ENCODE measurements at regions not wholly inside any gene's neighbourhood (a gene's known extent, or its start where the extent isn't known, plus 50 kb on each side); places are given as distances from the start of the nearest gene placed in this dataset.

GRCh38 chr6:84492241-84493165 lies 265.1 kb upstream of the CEP162 start:
- no peaks in the 10 kb centered on the region for H3K4me1 ChIP-seq (ENCODE audit: insufficient read depth, low read length)
- H3K9ac ChIP-seq (ENCODE audit: low read depth, low read length): no peak overlapping the region
- 0 out of 2 replicates have a peak, but pooled peaks cover 5% of the 10 kb centered on the region for H3K9me3 ChIP-seq (ENCODE audit: control insufficient read depth, insufficient read depth, low read length)
- no peaks in the 10 kb centered on the region for H3K36me3 ChIP-seq (ENCODE audit: insufficient read depth, low read length)

- Histone ChIP-seq H3K9me3 (ENCODE audit: control insufficient read depth, insufficient read depth, low read length) (0 out of 2 replicates have a peak, but pooled peaks cover 5% of the 10 kb centered on the region), H3K36me3 (ENCODE audit: insufficient read depth, low read length) (no peaks in the 10 kb centered on the region), H3K9ac (ENCODE audit: low read depth, low read length) (no peak overlapping the region), H3K4me1 (ENCODE audit: insufficient read depth, low read length) (no peaks in the 10 kb centered on the region)
Observed at GRCh38 chr6:84489598-84489997, 262.2 kb upstream of the CEP162 start.

- H3K36me3 ChIP-seq (ENCODE audit: insufficient read depth, low read length): no peaks in the 10 kb centered on the region
- H3K9me3 ChIP-seq (ENCODE audit: control insufficient read depth, insufficient read depth, low read length): 0 out of 2 replicates have a peak, but pooled peaks cover 5% of the 10 kb centered on the region
- no peak overlapping the region for H3K9ac ChIP-seq (ENCODE audit: low read depth, low read length)
- no peaks in the 10 kb centered on the region for H3K4me1 ChIP-seq (ENCODE audit: insufficient read depth, low read length)
Observed at GRCh38 chr6:84486526-84486925, 259.1 kb upstream of the CEP162 start.

- no peaks in the 10 kb centered on the region for H3K36me3 ChIP-seq (ENCODE audit: insufficient read depth, low read length)
- H3K9ac ChIP-seq (ENCODE audit: low read depth, low read length): no peak overlapping the region
- H3K9me3 ChIP-seq (ENCODE audit: control insufficient read depth, insufficient read depth, low read length): no peaks in the 10 kb centered on the region
- H3K4me1 ChIP-seq (ENCODE audit: insufficient read depth, low read length): no peaks in the 10 kb centered on the region
Observed at GRCh38 chr6:84469144-84469543, 241.7 kb upstream of the CEP162 start.

GRCh38 chr6:84467296-84467695 lies 239.9 kb upstream of the CEP162 start:
- Histone ChIP-seq H3K9ac (ENCODE audit: low read depth, low read length) (no peak overlapping the region), H3K9me3 (ENCODE audit: control insufficient read depth, insufficient read depth, low read length) (no peaks in the 10 kb centered on the region), H3K4me1 (ENCODE audit: insufficient read depth, low read length) (no peaks in the 10 kb centered on the region), H3K36me3 (ENCODE audit: insufficient read depth, low read length) (no peaks in the 10 kb centered on the region)

- H3K9ac ChIP-seq (ENCODE audit: low read depth, low read length): no peak overlapping the region
- no peaks in the 10 kb centered on the region for H3K9me3 ChIP-seq (ENCODE audit: control insufficient read depth, insufficient read depth, low read length)
- no peaks in the 10 kb centered on the region for H3K36me3 ChIP-seq (ENCODE audit: insufficient read depth, low read length)
- H3K4me1 ChIP-seq (ENCODE audit: insufficient read depth, low read length): no peaks in the 10 kb centered on the region
Observed at GRCh38 chr6:84466511-84466910, 239.1 kb upstream of the CEP162 start.

GRCh38 chr6:84464471-84464870 lies 237.0 kb upstream of the CEP162 start:
- H3K36me3 ChIP-seq (ENCODE audit: insufficient read depth, low read length): no peaks in the 10 kb centered on the region
- no peaks in the 10 kb centered on the region for H3K4me1 ChIP-seq (ENCODE audit: insufficient read depth, low read length)

GRCh38 chr6:84462698-84463097 lies 235.3 kb upstream of the CEP162 start:
- Histone ChIP-seq H3K36me3 (ENCODE audit: insufficient read depth, low read length) (no peaks in the 10 kb centered on the region), H3K4me1 (ENCODE audit: insufficient read depth, low read length) (no peaks in the 10 kb centered on the region), H3K9ac (ENCODE audit: low read depth, low read length) (no peak overlapping the region), H3K9me3 (ENCODE audit: control insufficient read depth, insufficient read depth, low read length) (no peaks in the 10 kb centered on the region)

More at GRCh38 chr6:84464471-84464870, 237.0 kb upstream of the CEP162 start:
- H3K9ac ChIP-seq (ENCODE audit: low read depth, low read length): no peak overlapping the region
- H3K9me3 ChIP-seq (ENCODE audit: control insufficient read depth, insufficient read depth, low read length): no peaks in the 10 kb centered on the region

- no peaks in the 10 kb centered on the region for H3K4me1 ChIP-seq (ENCODE audit: insufficient read depth, low read length)
- no peaks in the 10 kb centered on the region for H3K9me3 ChIP-seq (ENCODE audit: control insufficient read depth, insufficient read depth, low read length)
- H3K9ac ChIP-seq (ENCODE audit: low read depth, low read length): no peak overlapping the region
- H3K36me3 ChIP-seq (ENCODE audit: insufficient read depth, low read length): no peaks in the 10 kb centered on the region
Observed at GRCh38 chr6:84461461-84461860, 234.0 kb upstream of the CEP162 start.

GRCh38 chr6:84460491-84460890 lies 233.0 kb upstream of the CEP162 start:
- no peak overlapping the region for H3K9ac ChIP-seq (ENCODE audit: low read depth, low read length)
- H3K9me3 ChIP-seq (ENCODE audit: control insufficient read depth, insufficient read depth, low read length): no peaks in the 10 kb centered on the region
- H3K4me1 ChIP-seq (ENCODE audit: insufficient read depth, low read length): no peaks in the 10 kb centered on the region
- H3K36me3 ChIP-seq (ENCODE audit: insufficient read depth, low read length): no peaks in the 10 kb centered on the region

GRCh38 chr6:84459401-84459800 lies 232.0 kb upstream of the CEP162 start:
- Histone ChIP-seq H3K9me3 (ENCODE audit: control insufficient read depth, insufficient read depth, low read length) (no peaks in the 10 kb centered on the region), H3K36me3 (ENCODE audit: insufficient read depth, low read length) (no peaks in the 10 kb centered on the region), H3K9ac (ENCODE audit: low read depth, low read length) (no peak overlapping the region), H3K4me1 (ENCODE audit: insufficient read depth, low read length) (no peaks in the 10 kb centered on the region)

- H3K36me3 ChIP-seq (ENCODE audit: insufficient read depth, low read length): no peaks in the 10 kb centered on the region
- H3K4me1 ChIP-seq (ENCODE audit: insufficient read depth, low read length): no peaks in the 10 kb centered on the region
- no peaks in the 10 kb centered on the region for H3K9me3 ChIP-seq (ENCODE audit: control insufficient read depth, insufficient read depth, low read length)
- no peak overlapping the region for H3K9ac ChIP-seq (ENCODE audit: low read depth, low read length)
Observed at GRCh38 chr6:84458271-84458670, 230.8 kb upstream of the CEP162 start.

- no peaks in the 10 kb centered on the region for H3K4me1 ChIP-seq (ENCODE audit: insufficient read depth, low read length)
Observed at GRCh38 chr6:84457276-84457675, 229.8 kb upstream of the CEP162 start.

GRCh38 chr6:84456803-84457202 lies 229.4 kb upstream of the CEP162 start:
- H3K9ac ChIP-seq (ENCODE audit: low read depth, low read length): no peak overlapping the region
- no peaks in the 10 kb centered on the region for H3K4me1 ChIP-seq (ENCODE audit: insufficient read depth, low read length)
- H3K36me3 ChIP-seq (ENCODE audit: insufficient read depth, low read length): no peaks in the 10 kb centered on the region
- no peaks in the 10 kb centered on the region for H3K9me3 ChIP-seq (ENCODE audit: control insufficient read depth, insufficient read depth, low read length)

More at GRCh38 chr6:84457276-84457675, 229.8 kb upstream of the CEP162 start:
- Histone ChIP-seq H3K9me3 (ENCODE audit: control insufficient read depth, insufficient read depth, low read length) (no peaks in the 10 kb centered on the region), H3K9ac (ENCODE audit: low read depth, low read length) (no peak overlapping the region), H3K36me3 (ENCODE audit: insufficient read depth, low read length) (no peaks in the 10 kb centered on the region)

GRCh38 chr6:84455511-84456029 lies 228.1 kb upstream of the CEP162 start:
- Histone ChIP-seq H3K9me3 (ENCODE audit: control insufficient read depth, insufficient read depth, low read length) (no peaks in the 10 kb centered on the region), H3K4me1 (ENCODE audit: insufficient read depth, low read length) (no peaks in the 10 kb centered on the region), H3K9ac (ENCODE audit: low read depth, low read length) (no peak overlapping the region), H3K36me3 (ENCODE audit: insufficient read depth, low read length) (no peaks in the 10 kb centered on the region)

All from ES-I3 (cell line).